ENCODE measurements at regions not wholly inside any gene's neighbourhood (a gene's known extent, or its start where the extent isn't known, plus 50 kb on each side); places are given as distances from the start of the nearest gene placed in this dataset.

GRCh38 chr6:75551367-75551952, 50.2 kb upstream of the SENP6 start:
- Histone ChIP-seq H3K27me3 (ENCODE audit: insufficient read depth) (no peaks in the 10 kb centered on the region), H2AFZ (no peak overlapping the region), H4K20me1 (replicated peaks; ENCODE audit: insufficient read depth) (no peaks in the 10 kb centered on the region), H3F3A (replicated peaks; ENCODE audit: low read depth) (no peaks in the 10 kb centered on the region), H3K9me2 (ENCODE audit: insufficient read depth) (no peaks in the 10 kb centered on the region), H3K36me3 (ENCODE audit: insufficient read depth) (no peaks in the 10 kb centered on the region), H3K27ac (ENCODE audit: low read depth) (no peak overlapping the region), H3K79me2 (replicated peaks; ENCODE audit: insufficient read depth) (no peaks in the 10 kb centered on the region), H3K4me3 (no peak overlapping the region), H3K4me1 (ENCODE audit: insufficient read depth) (no peaks in the 10 kb centered on the region), H3K4me2 (no peak overlapping the region)
- H3K27ac Mint-ChIP-seq = no peak overlapping the region
- peaks cover 8% of the 10 kb centered on the region; the same call in 2 of the 3 replicates for H3K4me1 Mint-ChIP-seq
- ATAC-seq = no peak
- no peak overlapping the region for H3K4me3 Mint-ChIP-seq
- DNase-seq (ENCODE audit: low spot score) = no peak
- no peaks in the 10 kb centered on the region for H3K9me3 Mint-ChIP-seq
- H3K27me3 Mint-ChIP-seq (ENCODE audit: insufficient read depth, low read depth, poor library complexity) = no peaks in the 10 kb centered on the region
- no peaks in the 10 kb centered on the region for H3K36me3 Mint-ChIP-seq (ENCODE audit: low read depth)
- TF ChIP-seq JUNB (IDR thresholded peaks at IDR 0.05; ENCODE audit: unreplicated experiment) (no peak), EZH2phosphoT487 (IDR thresholded peaks at IDR 0.05; ENCODE audit: unreplicated experiment) (no peak), ZNF331 (CRISPR knock-in tag; IDR thresholded peaks at IDR 0.05; ENCODE audit: low read depth) (no peak), EZH2 (IDR thresholded peaks at IDR 0.05; ENCODE audit: low read depth, unreplicated experiment) (no peak), CREB1 (CRISPR knock-in tag; IDR thresholded peaks at IDR 0.05; ENCODE audit: low read depth) (no peak), NANOG (IDR thresholded peaks at IDR 0.05; ENCODE audit: borderline replicate concordance) (no peak), CTCF (conservative IDR thresholded peaks at IDR 0.05; ENCODE audit: low read depth in 2 of 2) (no peak), POLR2AphosphoS5 (IDR thresholded peaks at IDR 0.05; ENCODE audit: low read depth) (no peak), ETS1 (IDR thresholded peaks at IDR 0.05) (no peak), ZNF114 (CRISPR knock-in tag; IDR thresholded peaks at IDR 0.05) (no peak)
- TF ChIP-seq, protein P1, sequence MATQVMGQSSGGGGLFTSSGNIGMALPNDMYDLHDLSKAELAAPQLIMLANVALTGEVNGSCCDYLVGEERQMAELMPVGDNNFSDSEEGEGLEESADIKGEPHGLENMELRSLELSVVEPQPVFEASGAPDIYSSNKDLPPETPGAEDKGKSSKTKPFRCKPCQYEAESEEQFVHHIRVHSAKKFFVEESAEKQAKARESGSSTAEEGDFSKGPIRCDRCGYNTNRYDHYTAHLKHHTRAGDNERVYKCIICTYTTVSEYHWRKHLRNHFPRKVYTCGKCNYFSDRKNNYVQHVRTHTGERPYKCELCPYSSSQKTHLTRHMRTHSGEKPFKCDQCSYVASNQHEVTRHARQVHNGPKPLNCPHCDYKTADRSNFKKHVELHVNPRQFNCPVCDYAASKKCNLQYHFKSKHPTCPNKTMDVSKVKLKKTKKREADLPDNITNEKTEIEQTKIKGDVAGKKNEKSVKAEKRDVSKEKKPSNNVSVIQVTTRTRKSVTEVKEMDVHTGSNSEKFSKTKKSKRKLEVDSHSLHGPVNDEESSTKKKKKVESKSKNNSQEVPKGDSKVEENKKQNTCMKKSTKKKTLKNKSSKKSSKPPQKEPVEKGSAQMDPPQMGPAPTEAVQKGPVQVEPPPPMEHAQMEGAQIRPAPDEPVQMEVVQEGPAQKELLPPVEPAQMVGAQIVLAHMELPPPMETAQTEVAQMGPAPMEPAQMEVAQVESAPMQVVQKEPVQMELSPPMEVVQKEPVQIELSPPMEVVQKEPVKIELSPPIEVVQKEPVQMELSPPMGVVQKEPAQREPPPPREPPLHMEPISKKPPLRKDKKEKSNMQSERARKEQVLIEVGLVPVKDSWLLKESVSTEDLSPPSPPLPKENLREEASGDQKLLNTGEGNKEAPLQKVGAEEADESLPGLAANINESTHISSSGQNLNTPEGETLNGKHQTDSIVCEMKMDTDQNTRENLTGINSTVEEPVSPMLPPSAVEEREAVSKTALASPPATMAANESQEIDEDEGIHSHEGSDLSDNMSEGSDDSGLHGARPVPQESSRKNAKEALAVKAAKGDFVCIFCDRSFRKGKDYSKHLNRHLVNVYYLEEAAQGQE (IDR thresholded peaks at IDR 0.05; ENCODE audit: unreplicated experiment) = no peak
- TF ChIP-seq, protein P2, sequence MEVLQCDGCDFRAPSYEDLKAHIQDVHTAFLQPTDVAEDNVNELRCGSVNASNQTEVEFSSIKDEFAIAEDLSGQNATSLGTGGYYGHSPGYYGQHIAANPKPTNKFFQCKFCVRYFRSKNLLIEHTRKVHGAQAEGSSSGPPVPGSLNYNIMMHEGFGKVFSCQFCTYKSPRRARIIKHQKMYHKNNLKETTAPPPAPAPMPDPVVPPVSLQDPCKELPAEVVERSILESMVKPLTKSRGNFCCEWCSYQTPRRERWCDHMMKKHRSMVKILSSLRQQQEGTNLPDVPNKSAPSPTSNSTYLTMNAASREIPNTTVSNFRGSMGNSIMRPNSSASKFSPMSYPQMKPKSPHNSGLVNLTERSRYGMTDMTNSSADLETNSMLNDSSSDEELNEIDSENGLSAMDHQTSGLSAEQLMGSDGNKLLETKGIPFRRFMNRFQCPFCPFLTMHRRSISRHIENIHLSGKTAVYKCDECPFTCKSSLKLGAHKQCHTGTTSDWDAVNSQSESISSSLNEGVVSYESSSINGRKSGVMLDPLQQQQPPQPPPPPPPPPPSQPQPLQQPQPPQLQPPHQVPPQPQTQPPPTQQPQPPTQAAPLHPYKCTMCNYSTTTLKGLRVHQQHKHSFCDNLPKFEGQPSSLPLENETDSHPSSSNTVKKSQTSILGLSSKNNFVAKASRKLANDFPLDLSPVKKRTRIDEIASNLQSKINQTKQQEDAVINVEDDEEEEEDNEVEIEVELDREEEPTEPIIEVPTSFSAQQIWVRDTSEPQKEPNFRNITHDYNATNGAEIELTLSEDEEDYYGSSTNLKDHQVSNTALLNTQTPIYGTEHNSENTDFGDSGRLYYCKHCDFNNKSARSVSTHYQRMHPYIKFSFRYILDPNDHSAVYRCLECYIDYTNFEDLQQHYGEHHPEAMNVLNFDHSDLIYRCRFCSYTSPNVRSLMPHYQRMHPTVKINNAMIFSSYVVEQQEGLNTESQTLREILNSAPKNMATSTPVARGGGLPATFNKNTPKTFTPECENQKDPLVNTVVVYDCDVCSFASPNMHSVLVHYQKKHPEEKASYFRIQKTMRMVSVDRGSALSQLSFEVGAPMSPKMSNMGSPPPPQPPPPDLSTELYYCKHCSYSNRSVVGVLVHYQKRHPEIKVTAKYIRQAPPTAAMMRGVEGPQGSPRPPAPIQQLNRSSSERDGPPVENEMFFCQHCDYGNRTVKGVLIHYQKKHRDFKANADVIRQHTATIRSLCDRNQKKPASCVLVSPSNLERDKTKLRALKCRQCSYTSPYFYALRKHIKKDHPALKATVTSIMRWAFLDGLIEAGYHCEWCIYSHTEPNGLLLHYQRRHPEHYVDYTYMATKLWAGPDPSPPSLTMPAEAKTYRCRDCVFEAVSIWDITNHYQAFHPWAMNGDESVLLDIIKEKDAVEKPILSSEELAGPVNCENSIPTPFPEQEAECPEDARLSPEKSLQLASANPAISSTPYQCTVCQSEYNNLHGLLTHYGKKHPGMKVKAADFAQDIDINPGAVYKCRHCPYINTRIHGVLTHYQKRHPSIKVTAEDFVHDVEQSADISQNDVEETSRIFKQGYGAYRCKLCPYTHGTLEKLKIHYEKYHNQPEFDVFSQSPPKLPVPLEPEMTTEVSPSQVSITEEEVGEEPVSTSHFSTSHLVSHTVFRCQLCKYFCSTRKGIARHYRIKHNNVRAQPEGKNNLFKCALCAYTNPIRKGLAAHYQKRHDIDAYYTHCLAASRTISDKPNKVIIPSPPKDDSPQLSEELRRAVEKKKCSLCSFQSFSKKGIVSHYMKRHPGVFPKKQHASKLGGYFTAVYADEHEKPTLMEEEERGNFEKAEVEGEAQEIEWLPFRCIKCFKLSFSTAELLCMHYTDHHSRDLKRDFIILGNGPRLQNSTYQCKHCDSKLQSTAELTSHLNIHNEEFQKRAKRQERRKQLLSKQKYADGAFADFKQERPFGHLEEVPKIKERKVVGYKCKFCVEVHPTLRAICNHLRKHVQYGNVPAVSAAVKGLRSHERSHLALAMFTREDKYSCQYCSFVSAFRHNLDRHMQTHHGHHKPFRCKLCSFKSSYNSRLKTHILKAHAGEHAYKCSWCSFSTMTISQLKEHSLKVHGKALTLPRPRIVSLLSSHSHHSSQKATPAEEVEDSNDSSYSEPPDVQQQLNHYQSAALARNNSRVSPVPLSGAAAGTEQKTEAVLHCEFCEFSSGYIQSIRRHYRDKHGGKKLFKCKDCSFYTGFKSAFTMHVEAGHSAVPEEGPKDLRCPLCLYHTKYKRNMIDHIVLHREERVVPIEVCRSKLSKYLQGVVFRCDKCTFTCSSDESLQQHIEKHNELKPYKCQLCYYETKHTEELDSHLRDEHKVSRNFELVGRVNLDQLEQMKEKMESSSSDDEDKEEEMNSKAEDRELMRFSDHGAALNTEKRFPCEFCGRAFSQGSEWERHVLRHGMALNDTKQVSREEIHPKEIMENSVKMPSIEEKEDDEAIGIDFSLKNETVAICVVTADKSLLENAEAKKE (CRISPR knock-in tag; IDR thresholded peaks at IDR 0.05) = no peak
